ENCODE measurements at regions not wholly inside any gene's neighbourhood (a gene's known extent, or its start where the extent isn't known, plus 50 kb on each side); places are given as distances from the start of the nearest gene placed in this dataset.

- H4K91ac ChIP-seq (ENCODE audit: low read depth, low read length) = no peak overlapping the region
- H3K9ac ChIP-seq (ENCODE audit: low read length) = no peak overlapping the region
- no peak overlapping the region for H4K12ac ChIP-seq (ENCODE audit: low read depth, low read length)
- H2BK120ac ChIP-seq (ENCODE audit: insufficient read depth, low read length, poor library complexity) = no peak overlapping the region
- H3K4me1 ChIP-seq (ENCODE audit: control insufficient read depth in 1 of 2, insufficient read depth in 2 of 2, low read length in 2 of 2) = no peaks in the 10 kb centered on the region
- H3K23ac ChIP-seq (ENCODE audit: low read length) = no peak overlapping the region
- no peak for DNase-seq
- no peak overlapping the region for H3K27ac ChIP-seq (ENCODE audit: low read depth, low read length)
- no peaks in the 10 kb centered on the region for H3K79me1 ChIP-seq (ENCODE audit: low read length)
- H2BK12ac ChIP-seq (ENCODE audit: low read length) = no peak overlapping the region
- no peaks in the 10 kb centered on the region for H3K36me3 ChIP-seq (ENCODE audit: control insufficient read depth in 1 of 2, insufficient read depth in 2 of 2, low read length in 2 of 2)
- H2BK5ac ChIP-seq (ENCODE audit: low read depth, low read length, poor library complexity) = no peak overlapping the region
- H3K4ac ChIP-seq (ENCODE audit: low read depth, low read length) = no peak overlapping the region
- no peaks in the 10 kb centered on the region for H3K27me3 ChIP-seq (ENCODE audit: insufficient read depth, low read length)
- WGBS (ENCODE audit: extremely low coverage, insufficient coverage, insufficient read length) = no CpG with 5 or more reads among the region's 2 CpGs
- no peak overlapping the region for H2AFZ ChIP-seq (ENCODE audit: insufficient read depth, low read length, poor library complexity)
- no peak overlapping the region for H3K4me3 ChIP-seq (ENCODE audit: low read depth, low read length)
- H3K79me2 ChIP-seq (ENCODE audit: control insufficient read depth, insufficient read depth, low read length, poor library complexity) = no peaks in the 10 kb centered on the region
- no peak overlapping the region for H4K8ac ChIP-seq (ENCODE audit: low read depth, low read length)
- H3K18ac ChIP-seq (ENCODE audit: low read length) = no peak overlapping the region
- H3K14ac ChIP-seq (ENCODE audit: low read length) = no peak overlapping the region
- H3K9me3 ChIP-seq (ENCODE audit: insufficient read depth, low read depth, low read length) = no peaks in the 10 kb centered on the region
- no peak overlapping the region for H2AK5ac ChIP-seq (ENCODE audit: low read length)
- no peak overlapping the region for H3K4me2 ChIP-seq (ENCODE audit: low read length)
Measured at GRCh38 chr13:22263185-22263584, 592.3 kb downstream of the FGF9 start.

GRCh38 chr13:22265563-22265962 is 594.7 kb downstream of the FGF9 start:
- no peaks in the 10 kb centered on the region for H3K79me1 ChIP-seq (ENCODE audit: low read length)
- H2BK120ac ChIP-seq (ENCODE audit: insufficient read depth, low read length, poor library complexity) = no peak overlapping the region
- no peak overlapping the region for H2BK5ac ChIP-seq (ENCODE audit: low read depth, low read length, poor library complexity)
- no peak overlapping the region for H3K27ac ChIP-seq (ENCODE audit: low read depth, low read length)
- H2AFZ ChIP-seq (ENCODE audit: insufficient read depth, low read length, poor library complexity) = no peak overlapping the region
- no peak overlapping the region for H2BK12ac ChIP-seq (ENCODE audit: low read length)
- H3K4me3 ChIP-seq (ENCODE audit: low read depth, low read length) = no peak overlapping the region
- no peak overlapping the region for H4K12ac ChIP-seq (ENCODE audit: low read depth, low read length)
- no peaks in the 10 kb centered on the region for H3K27me3 ChIP-seq (ENCODE audit: insufficient read depth, low read length)
- no peak overlapping the region for H3K9ac ChIP-seq (ENCODE audit: low read length)
- H3K14ac ChIP-seq (ENCODE audit: low read length) = no peak overlapping the region
- H3K4me1 ChIP-seq (ENCODE audit: control insufficient read depth in 1 of 2, insufficient read depth in 2 of 2, low read length in 2 of 2) = no peaks in the 10 kb centered on the region
- no peak overlapping the region for H3K4me2 ChIP-seq (ENCODE audit: low read length)
- no peak overlapping the region for H3K23ac ChIP-seq (ENCODE audit: low read length)
- WGBS (ENCODE audit: extremely low coverage, insufficient coverage, insufficient read length) = no CpG with 5 or more reads among the region's 5 CpGs
- H4K8ac ChIP-seq (ENCODE audit: low read depth, low read length) = no peak overlapping the region
- no peak for DNase-seq
- H3K36me3 ChIP-seq (ENCODE audit: control insufficient read depth in 1 of 2, insufficient read depth in 2 of 2, low read length in 2 of 2) = no peaks in the 10 kb centered on the region
- no peak overlapping the region for H2AK5ac ChIP-seq (ENCODE audit: low read length)
- no peak overlapping the region for H3K4ac ChIP-seq (ENCODE audit: low read depth, low read length)
- H4K91ac ChIP-seq (ENCODE audit: low read depth, low read length) = no peak overlapping the region
- H3K79me2 ChIP-seq (ENCODE audit: control insufficient read depth, insufficient read depth, low read length, poor library complexity) = no peaks in the 10 kb centered on the region
- no peaks in the 10 kb centered on the region for H3K9me3 ChIP-seq (ENCODE audit: insufficient read depth, low read depth, low read length)
- H3K18ac ChIP-seq (ENCODE audit: low read length) = no peak overlapping the region

GRCh38 chr13:22270881-22271280 is 600.0 kb downstream of the FGF9 start:
- Histone ChIP-seq H3K4me3 (ENCODE audit: low read depth, low read length) (no peak overlapping the region), H3K18ac (ENCODE audit: low read length) (no peak overlapping the region), H3K4ac (ENCODE audit: low read depth, low read length) (no peak overlapping the region), H4K8ac (ENCODE audit: low read depth, low read length) (no peak overlapping the region), H3K14ac (ENCODE audit: low read length) (no peak overlapping the region), H3K9ac (ENCODE audit: low read length) (no peak overlapping the region), H2BK12ac (ENCODE audit: low read length) (no peak overlapping the region), H4K91ac (ENCODE audit: low read depth, low read length) (no peak overlapping the region), H2AFZ (ENCODE audit: insufficient read depth, low read length, poor library complexity) (no peak overlapping the region), H3K36me3 (ENCODE audit: control insufficient read depth in 1 of 2, insufficient read depth in 2 of 2, low read length in 2 of 2) (no peaks in the 10 kb centered on the region), H4K12ac (ENCODE audit: low read depth, low read length) (no peak overlapping the region), H2AK5ac (ENCODE audit: low read length) (no peak overlapping the region), H3K27ac (ENCODE audit: low read depth, low read length) (no peak overlapping the region), H2BK120ac (ENCODE audit: insufficient read depth, low read length, poor library complexity) (no peak overlapping the region), H3K23ac (ENCODE audit: low read length) (no peak overlapping the region), H3K4me1 (ENCODE audit: control insufficient read depth in 1 of 2, insufficient read depth in 2 of 2, low read length in 2 of 2) (no peaks in the 10 kb centered on the region), H3K27me3 (ENCODE audit: insufficient read depth, low read length) (no peaks in the 10 kb centered on the region), H3K79me2 (ENCODE audit: control insufficient read depth, insufficient read depth, low read length, poor library complexity) (no peaks in the 10 kb centered on the region), H3K4me2 (ENCODE audit: low read length) (no peak overlapping the region), H2BK5ac (ENCODE audit: low read depth, low read length, poor library complexity) (no peak overlapping the region), H3K79me1 (ENCODE audit: low read length) (no peaks in the 10 kb centered on the region), H3K9me3 (ENCODE audit: insufficient read depth, low read depth, low read length) (no peaks in the 10 kb centered on the region)
- WGBS (ENCODE audit: extremely low coverage, insufficient coverage, insufficient read length) = no CpG with 5 or more reads among the region's 5 CpGs
- DNase-seq = no peak

- Histone ChIP-seq H2BK12ac (ENCODE audit: low read length) (no peak overlapping the region), H3K79me1 (ENCODE audit: low read length) (no peaks in the 10 kb centered on the region), H3K9me3 (ENCODE audit: insufficient read depth, low read depth, low read length) (no peaks in the 10 kb centered on the region), H3K18ac (ENCODE audit: low read length) (no peak overlapping the region), H3K4me1 (ENCODE audit: control insufficient read depth in 1 of 2, insufficient read depth in 2 of 2, low read length in 2 of 2) (no peaks in the 10 kb centered on the region), H3K23ac (ENCODE audit: low read length) (no peak overlapping the region), H3K36me3 (ENCODE audit: control insufficient read depth in 1 of 2, insufficient read depth in 2 of 2, low read length in 2 of 2) (no peaks in the 10 kb centered on the region), H3K27ac (ENCODE audit: low read depth, low read length) (no peak overlapping the region), H3K9ac (ENCODE audit: low read length) (no peak overlapping the region), H3K4me2 (ENCODE audit: low read length) (no peak overlapping the region), H3K79me2 (ENCODE audit: control insufficient read depth, insufficient read depth, low read length, poor library complexity) (no peaks in the 10 kb centered on the region), H4K8ac (ENCODE audit: low read depth, low read length) (no peak overlapping the region), H2AK5ac (ENCODE audit: low read length) (no peak overlapping the region), H3K4me3 (ENCODE audit: low read depth, low read length) (no peak overlapping the region), H2AFZ (ENCODE audit: insufficient read depth, low read length, poor library complexity) (no peak overlapping the region), H3K27me3 (ENCODE audit: insufficient read depth, low read length) (no peaks in the 10 kb centered on the region), H4K91ac (ENCODE audit: low read depth, low read length) (no peak overlapping the region), H4K12ac (ENCODE audit: low read depth, low read length) (no peak overlapping the region), H2BK5ac (ENCODE audit: low read depth, low read length, poor library complexity) (no peak overlapping the region), H3K4ac (ENCODE audit: low read depth, low read length) (no peak overlapping the region), H3K14ac (ENCODE audit: low read length) (no peak overlapping the region), H2BK120ac (ENCODE audit: insufficient read depth, low read length, poor library complexity) (no peak overlapping the region)
- WGBS (ENCODE audit: extremely low coverage, insufficient coverage, insufficient read length) = no CpG with 5 or more reads among the region's 2 CpGs
- DNase-seq = no peak
Measured at GRCh38 chr13:22271903-22272302, 601.0 kb downstream of the FGF9 start.
